ENCODE measurements at regions not wholly inside any gene's neighbourhood (a gene's known extent, or its start where the extent isn't known, plus 50 kb on each side); places are given as distances from the start of the nearest gene placed in this dataset.

- peaks cover 4% of the 10 kb centered on the region; the same call in 1 of the 2 replicates for H3F3A ChIP-seq (ENCODE audit: insufficient read depth, low read depth)
- H3K27me3 ChIP-seq (ENCODE audit: insufficient read depth, low read depth), result peaks cover 26% of the 10 kb centered on the region; the same call in 1 of the 2 replicates
- no peak overlapping the region for H3K27ac ChIP-seq
- no peaks in the 10 kb centered on the region for H3K9me3 ChIP-seq (ENCODE audit: insufficient read depth, low read depth)
- H3K4me3 ChIP-seq, result no peak overlapping the region
- TF ChIP-seq EZH2 (IDR thresholded peaks at IDR 0.05; ENCODE audit: low read depth), result no peak
- TF ChIP-seq, protein P1, sequence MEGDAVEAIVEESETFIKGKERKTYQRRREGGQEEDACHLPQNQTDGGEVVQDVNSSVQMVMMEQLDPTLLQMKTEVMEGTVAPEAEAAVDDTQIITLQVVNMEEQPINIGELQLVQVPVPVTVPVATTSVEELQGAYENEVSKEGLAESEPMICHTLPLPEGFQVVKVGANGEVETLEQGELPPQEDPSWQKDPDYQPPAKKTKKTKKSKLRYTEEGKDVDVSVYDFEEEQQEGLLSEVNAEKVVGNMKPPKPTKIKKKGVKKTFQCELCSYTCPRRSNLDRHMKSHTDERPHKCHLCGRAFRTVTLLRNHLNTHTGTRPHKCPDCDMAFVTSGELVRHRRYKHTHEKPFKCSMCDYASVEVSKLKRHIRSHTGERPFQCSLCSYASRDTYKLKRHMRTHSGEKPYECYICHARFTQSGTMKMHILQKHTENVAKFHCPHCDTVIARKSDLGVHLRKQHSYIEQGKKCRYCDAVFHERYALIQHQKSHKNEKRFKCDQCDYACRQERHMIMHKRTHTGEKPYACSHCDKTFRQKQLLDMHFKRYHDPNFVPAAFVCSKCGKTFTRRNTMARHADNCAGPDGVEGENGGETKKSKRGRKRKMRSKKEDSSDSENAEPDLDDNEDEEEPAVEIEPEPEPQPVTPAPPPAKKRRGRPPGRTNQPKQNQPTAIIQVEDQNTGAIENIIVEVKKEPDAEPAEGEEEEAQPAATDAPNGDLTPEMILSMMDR (conservative IDR thresholded peaks at IDR 0.05), result no peak
- CTCF ChIA-PET, result no interaction called here
- no peaks in the 10 kb centered on the region for H3K9me2 ChIP-seq (ENCODE audit: insufficient read depth)
- intact Hi-C loops (cut with micrococcal nuclease; ENCODE audit: unreplicated experiment), result no loop called here
- H2AFZ ChIP-seq, result no peak overlapping the region
- BruUV-seq (replicated peaks), result no TSS peak
- no peaks in the 10 kb centered on the region; the same call in 1 of the 2 replicates for H3K4me1 ChIP-seq (replicated peaks; ENCODE audit: insufficient read depth)
- DNase-seq, result no peak
- POLR2A ChIA-PET (ENCODE audit: unreplicated experiment), result no interaction called here
- no peaks in the 10 kb centered on the region for H3K36me3 ChIP-seq (ENCODE audit: low read depth)
- H4K20me1 ChIP-seq (ENCODE audit: insufficient read depth), result no peaks in the 10 kb centered on the region
- no peaks in the 10 kb centered on the region for H3K79me2 ChIP-seq (ENCODE audit: low read depth)
- no peak overlapping the region for H3K4me2 ChIP-seq
Measured at GRCh38 chr2:120982598-120982997, 246.9 kb downstream of the GLI2 start.

DNA sequence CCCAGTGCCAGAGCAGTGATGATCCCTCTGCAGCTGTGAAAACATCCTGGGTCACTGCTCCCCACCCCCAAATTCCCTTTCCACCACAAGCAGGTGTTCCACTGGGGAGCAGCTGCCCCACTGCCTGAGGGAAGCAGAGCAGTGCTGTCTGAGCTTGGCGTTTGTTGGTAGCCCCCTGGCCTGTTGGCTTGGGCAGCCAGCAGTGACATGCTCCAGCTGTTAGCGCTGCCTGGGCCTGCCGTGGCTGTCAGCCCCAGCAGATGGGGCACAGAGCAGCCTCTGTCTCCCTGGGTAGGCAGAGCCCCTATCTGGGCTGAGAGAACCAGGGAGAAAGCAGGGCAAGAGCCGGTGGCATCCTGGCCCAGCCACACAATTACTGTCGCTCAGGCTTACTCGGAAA is 247.7 kb downstream of the GLI2 start:
- no peaks in the 10 kb centered on the region; the same call in 1 of the 2 replicates for H3K4me1 ChIP-seq (replicated peaks; ENCODE audit: insufficient read depth)
- intact Hi-C loops (cut with micrococcal nuclease; ENCODE audit: unreplicated experiment), result no loop called here
- peaks cover 4% of the 10 kb centered on the region; the same call in 1 of the 2 replicates for H3F3A ChIP-seq (ENCODE audit: insufficient read depth, low read depth)
- peaks cover 26% of the 10 kb centered on the region; the same call in 1 of the 2 replicates for H3K27me3 ChIP-seq (ENCODE audit: insufficient read depth, low read depth)
- CTCF ChIA-PET, result no interaction called here
- H3K36me3 ChIP-seq (ENCODE audit: low read depth), result no peaks in the 10 kb centered on the region
- no peaks in the 10 kb centered on the region for H3K9me3 ChIP-seq (ENCODE audit: insufficient read depth, low read depth)
- no TSS peak for BruUV-seq (replicated peaks)
- no peak overlapping the region for H2AFZ ChIP-seq
- no peak overlapping the region for H3K27ac ChIP-seq
- H4K20me1 ChIP-seq (ENCODE audit: insufficient read depth), result no peaks in the 10 kb centered on the region
- POLR2A ChIA-PET (ENCODE audit: unreplicated experiment), result no interaction called here
- no peaks in the 10 kb centered on the region for H3K9me2 ChIP-seq (ENCODE audit: insufficient read depth)
- H3K79me2 ChIP-seq (ENCODE audit: low read depth), result no peaks in the 10 kb centered on the region
- DNase-seq, result no peak
- H3K4me3 ChIP-seq, result no peak overlapping the region
- H3K4me2 ChIP-seq, result no peak overlapping the region
- TF ChIP-seq EZH2 (IDR thresholded peaks at IDR 0.05; ENCODE audit: low read depth), result no peak
- TF ChIP-seq, protein P1 (conservative IDR thresholded peaks at IDR 0.05), result no peak

- no peak for DNase-seq
- intact Hi-C loops (cut with micrococcal nuclease; ENCODE audit: unreplicated experiment), result no loop called here
- no peaks in the 10 kb centered on the region for H3K4me1 ChIP-seq (replicated peaks; ENCODE audit: insufficient read depth)
- no peaks in the 10 kb centered on the region for H3K79me2 ChIP-seq (ENCODE audit: low read depth)
- H3K9me3 ChIP-seq (ENCODE audit: insufficient read depth, low read depth), result no peaks in the 10 kb centered on the region
- peaks cover 26% of the 10 kb centered on the region; the same call in 1 of the 2 replicates for H3K27me3 ChIP-seq (ENCODE audit: insufficient read depth, low read depth)
- no peak overlapping the region for H3K27ac ChIP-seq
- H3K9me2 ChIP-seq (ENCODE audit: insufficient read depth), result no peaks in the 10 kb centered on the region
- no peak overlapping the region for H3K4me2 ChIP-seq
- H2AFZ ChIP-seq, result no peak overlapping the region
- no peaks in the 10 kb centered on the region for H3K36me3 ChIP-seq (ENCODE audit: low read depth)
- peaks cover 2% of the 10 kb centered on the region; the same call in 1 of the 2 replicates for H3F3A ChIP-seq (ENCODE audit: insufficient read depth, low read depth)
- POLR2A ChIA-PET (ENCODE audit: unreplicated experiment), result no interaction called here
- CTCF ChIA-PET, result no interaction called here
- no peaks in the 10 kb centered on the region for H4K20me1 ChIP-seq (ENCODE audit: insufficient read depth)
- BruUV-seq (replicated peaks), result no TSS peak
- H3K4me3 ChIP-seq, result no peak overlapping the region
- TF ChIP-seq, protein P1 (conservative IDR thresholded peaks at IDR 0.05), result no peak
- no peak for TF ChIP-seq EZH2 (IDR thresholded peaks at IDR 0.05; ENCODE audit: low read depth)
Measured at GRCh38 chr2:120984046-120984445, 248.4 kb downstream of the GLI2 start.
